BLaER1 (cell line): ENCODE measurements at regions not wholly inside any gene's neighbourhood (a gene's known extent, or its start where the extent isn't known, plus 50 kb on each side); places are given as distances from the start of the nearest gene placed in this dataset.

Experiments used
- H3K27ac ChIP-seq: shearing (Covaris generic); formaldehyde crosslinking; 2 replicates; pipeline ENCODE4 v1.8.1; 2022
- H3K27me3 ChIP-seq: shearing (Covaris generic); formaldehyde crosslinking; 2 replicates; pipeline ENCODE4 v1.8.1; 2022
- H3K36me3 ChIP-seq: shearing (Covaris generic); formaldehyde crosslinking; 2 replicates; pipeline ENCODE4 v1.8.1; 2022
- H3K4me1 ChIP-seq: shearing (Covaris generic); formaldehyde crosslinking; 2 replicates; pipeline ENCODE4 v1.8.1; 2022
- H3K4me2 ChIP-seq: shearing (Covaris generic); formaldehyde crosslinking; 2 replicates; pipeline ENCODE4 v1.8.1; 2022
- H3K4me3 ChIP-seq: shearing (Covaris generic); formaldehyde crosslinking; 2 replicates; pipeline ENCODE4 v1.8.1; 2022
- H3K9ac ChIP-seq: shearing (Covaris generic); formaldehyde crosslinking; 2 replicates; pipeline ENCODE4 v1.8.1; 2022
- H3K9me3 ChIP-seq: shearing (Covaris generic); formaldehyde crosslinking; 2 replicates; pipeline ENCODE4 v1.8.1; 2022
- H4K20me1 ChIP-seq: shearing (Covaris generic); formaldehyde crosslinking; 2 replicates; pipeline ENCODE4 v1.8.1; 2022
- Cebpa-rat ChIP-seq: shearing (Covaris generic); IDR thresholded peaks from 2 replicates; pipeline ENCODE4 v1.8.1; 2022

DNA sequence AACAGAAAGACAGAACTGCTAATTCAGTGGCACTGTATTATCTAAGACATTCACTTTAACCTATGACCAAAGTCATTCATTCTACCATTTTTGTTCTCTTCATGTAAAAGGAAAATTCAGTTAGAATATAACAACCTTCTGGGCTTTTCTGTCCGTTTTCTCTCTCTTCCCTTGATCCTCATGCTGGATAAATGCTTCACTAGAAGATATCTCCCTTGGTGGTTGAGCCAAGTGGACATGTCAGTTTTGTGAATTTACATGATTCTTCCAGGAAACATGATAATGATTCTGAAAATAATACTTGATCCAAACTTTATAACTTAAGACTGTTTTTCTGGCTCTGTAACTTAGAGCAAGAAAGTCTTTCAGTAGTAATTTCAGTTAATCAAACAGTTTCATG is 1012.2 kb downstream of the SQOR start:
- Histone ChIP-seq H3K4me3 (no peak overlapping the region), H3K27ac (no peak overlapping the region), H3K27me3 (no peaks in the 10 kb centered on the region), H3K4me2 (no peak overlapping the region), H4K20me1 (no peaks in the 10 kb centered on the region), H3K4me1 (no peaks in the 10 kb centered on the region), H3K9me3 (no peaks in the 10 kb centered on the region), H3K36me3 (no peaks in the 10 kb centered on the region), H3K9ac (no peak overlapping the region)
- no peak for TF ChIP-seq Cebpa-rat

DNA sequence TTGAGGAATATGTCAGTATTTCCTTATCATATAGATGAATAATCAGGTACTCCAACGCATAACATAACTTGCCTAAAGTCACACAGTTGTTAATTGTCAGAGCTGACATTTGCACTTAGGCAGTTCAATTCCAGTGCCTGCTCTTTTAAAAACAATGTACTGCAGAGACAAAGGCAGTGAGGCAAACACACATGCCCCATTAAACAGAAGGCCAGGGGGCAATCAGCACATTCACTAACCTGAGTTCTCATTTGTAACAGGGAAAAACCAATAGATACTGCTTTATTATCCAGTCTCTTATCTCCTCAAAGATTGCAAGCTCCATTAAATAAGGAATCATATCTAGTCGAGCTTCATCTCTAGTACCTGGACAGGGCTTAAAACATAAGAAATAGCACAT is 1017.4 kb downstream of the SQOR start:
- H3K9ac ChIP-seq: no peak overlapping the region
- TF ChIP-seq Cebpa-rat: no peak
- H3K4me3 ChIP-seq: no peak overlapping the region
- H3K36me3 ChIP-seq: no peaks in the 10 kb centered on the region
- no peaks in the 10 kb centered on the region for H3K27me3 ChIP-seq
- no peaks in the 10 kb centered on the region for H3K4me1 ChIP-seq
- no peaks in the 10 kb centered on the region for H4K20me1 ChIP-seq
- no peak overlapping the region for H3K4me2 ChIP-seq
- no peaks in the 10 kb centered on the region for H3K9me3 ChIP-seq
- no peak overlapping the region for H3K27ac ChIP-seq

DNA sequence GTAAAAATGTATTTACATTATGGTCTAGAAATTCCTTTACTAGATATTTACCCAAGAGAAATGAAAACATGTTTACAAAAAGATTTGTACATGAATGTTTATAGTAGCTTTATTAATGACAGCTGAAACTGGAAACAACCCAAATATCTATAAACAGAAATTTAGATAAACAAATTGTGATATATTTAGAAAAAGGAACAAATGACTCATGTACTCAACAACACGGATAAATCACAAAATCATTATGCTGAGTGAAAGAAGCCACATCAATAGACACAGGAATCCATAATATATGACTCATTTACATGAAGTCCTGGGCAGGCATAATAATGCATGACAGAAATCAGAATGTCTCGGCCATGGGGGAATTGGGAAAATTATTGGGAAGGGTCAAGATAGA is 1020.2 kb downstream of the SQOR start:
- Histone ChIP-seq H3K36me3 (no peaks in the 10 kb centered on the region), H3K27me3 (no peaks in the 10 kb centered on the region), H3K9me3 (no peaks in the 10 kb centered on the region), H4K20me1 (no peaks in the 10 kb centered on the region), H3K4me2 (no peak overlapping the region), H3K4me3 (no peak overlapping the region), H3K27ac (no peak overlapping the region), H3K4me1 (no peaks in the 10 kb centered on the region), H3K9ac (no peak overlapping the region)
- TF ChIP-seq Cebpa-rat: no peak

DNA sequence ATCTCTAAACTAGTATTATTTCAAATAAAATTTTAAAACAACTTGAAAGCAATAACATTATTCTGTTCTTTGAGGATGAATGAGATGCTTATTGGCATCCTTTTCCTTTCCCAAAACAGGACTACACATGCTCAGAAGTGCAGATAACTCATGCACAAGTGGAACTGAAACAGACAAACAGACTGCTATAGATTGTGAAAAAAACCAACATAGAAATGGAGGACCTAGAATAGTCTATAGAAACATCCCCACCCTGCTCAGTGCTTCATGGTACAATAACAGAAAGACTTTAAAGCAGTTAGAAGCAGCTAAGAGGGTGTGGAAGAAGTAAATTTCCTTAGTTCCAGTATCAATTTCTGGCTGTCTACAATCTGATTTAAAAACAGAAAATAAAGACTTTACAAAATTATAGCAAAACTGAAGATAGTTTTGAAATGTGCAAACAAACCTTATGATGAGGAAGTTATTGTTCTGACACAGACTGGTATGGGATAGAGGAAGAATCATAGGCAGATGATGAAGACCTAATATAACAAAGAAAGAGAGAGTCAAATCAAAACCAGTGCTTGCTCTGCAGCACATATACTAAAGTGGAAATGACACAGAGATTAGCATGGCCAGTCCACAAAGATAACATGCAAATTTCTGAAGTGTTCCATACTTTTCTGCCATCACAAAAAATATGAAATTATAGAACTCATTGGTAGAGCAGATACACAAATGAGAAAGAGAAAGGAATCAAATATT is 1025.4 kb downstream of the SQOR start:
- Histone ChIP-seq H3K9me3 (no peaks in the 10 kb centered on the region), H3K36me3 (no peaks in the 10 kb centered on the region), H3K9ac (no peak overlapping the region), H4K20me1 (no peaks in the 10 kb centered on the region), H3K4me1 (no peaks in the 10 kb centered on the region), H3K27me3 (no peaks in the 10 kb centered on the region), H3K4me3 (no peak overlapping the region), H3K27ac (no peak overlapping the region), H3K4me2 (no peak overlapping the region)
- no peak for TF ChIP-seq Cebpa-rat

GRCh38 chr15:46670258-46670657 is 1035.4 kb downstream of the SQOR start:
- Histone ChIP-seq H3K4me1 (no peaks in the 10 kb centered on the region), H3K36me3 (no peaks in the 10 kb centered on the region), H3K9ac (no peak overlapping the region), H3K4me3 (no peak overlapping the region), H3K9me3 (no peaks in the 10 kb centered on the region), H3K4me2 (no peak overlapping the region), H4K20me1 (no peaks in the 10 kb centered on the region), H3K27me3 (no peaks in the 10 kb centered on the region), H3K27ac (no peak overlapping the region)
- no peak for TF ChIP-seq Cebpa-rat

GRCh38 chr15:46671336-46671735 is 1036.5 kb downstream of the SQOR start:
- H4K20me1 ChIP-seq: no peaks in the 10 kb centered on the region
- no peaks in the 10 kb centered on the region for H3K27me3 ChIP-seq
- no peak overlapping the region for H3K9ac ChIP-seq
- H3K4me3 ChIP-seq: no peak overlapping the region
- no peaks in the 10 kb centered on the region for H3K4me1 ChIP-seq
- H3K4me2 ChIP-seq: no peak overlapping the region
- no peaks in the 10 kb centered on the region for H3K36me3 ChIP-seq
- H3K27ac ChIP-seq: no peak overlapping the region
- no peaks in the 10 kb centered on the region for H3K9me3 ChIP-seq
- TF ChIP-seq Cebpa-rat: no peak

GRCh38 chr15:46672041-46672440 is 1037.2 kb downstream of the SQOR start:
- Histone ChIP-seq H3K4me2 (no peak overlapping the region), H3K4me3 (no peak overlapping the region), H3K9ac (no peak overlapping the region), H4K20me1 (no peaks in the 10 kb centered on the region), H3K9me3 (no peaks in the 10 kb centered on the region), H3K27ac (no peak overlapping the region), H3K27me3 (no peaks in the 10 kb centered on the region), H3K4me1 (no peaks in the 10 kb centered on the region), H3K36me3 (no peaks in the 10 kb centered on the region)
- TF ChIP-seq Cebpa-rat: no peak

DNA sequence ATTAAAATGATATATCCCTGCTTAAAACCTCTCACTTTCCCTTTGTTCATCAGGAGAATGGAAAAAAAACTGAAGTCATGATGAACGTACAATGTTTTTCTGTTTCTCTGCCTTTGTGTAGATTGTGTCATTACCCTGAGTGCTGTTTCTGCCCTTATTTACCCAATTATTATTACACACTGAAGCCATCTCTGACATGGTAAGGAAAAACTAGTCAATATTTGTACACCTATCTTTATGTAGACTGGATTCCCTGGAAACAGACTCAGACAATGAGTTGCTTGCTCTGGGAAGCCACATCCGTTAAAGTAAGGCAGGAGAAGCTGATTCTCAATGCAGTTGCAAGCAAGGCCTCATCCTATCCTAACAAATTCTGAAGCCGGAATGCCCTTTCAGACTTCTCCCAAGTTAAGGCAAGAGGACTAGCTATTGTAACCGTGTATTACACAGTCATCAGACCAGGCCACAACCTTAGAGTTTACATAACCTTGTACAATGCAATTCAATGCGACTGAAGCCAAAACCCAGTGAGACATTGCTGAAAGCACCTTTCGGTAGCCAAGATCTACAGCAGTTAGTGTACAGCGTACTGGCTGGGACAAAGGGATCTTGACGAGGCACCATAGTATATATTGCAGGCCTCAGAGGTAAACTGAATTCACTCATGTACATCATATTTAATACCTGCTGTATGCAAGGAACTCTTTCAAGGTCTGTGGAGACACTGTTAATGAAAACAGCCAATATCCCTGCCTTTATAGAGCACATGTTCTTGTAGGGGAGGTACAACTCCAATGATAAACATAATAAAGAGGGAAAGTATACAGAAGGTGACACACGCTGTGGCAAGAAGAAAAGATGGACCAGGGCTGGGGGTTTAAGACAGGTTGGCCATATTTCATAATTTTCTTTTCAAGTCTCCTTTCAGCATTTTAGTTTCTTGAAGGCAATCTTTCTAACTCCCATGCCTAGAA is 1040.8 kb upstream of the SEMA6D start:
- no peak overlapping the region for H3K4me3 ChIP-seq
- no peak overlapping the region for H3K27ac ChIP-seq
- no peak overlapping the region for H3K9ac ChIP-seq
- TF ChIP-seq Cebpa-rat: no peak
- no peaks in the 10 kb centered on the region for H4K20me1 ChIP-seq
- no peaks in the 10 kb centered on the region for H3K27me3 ChIP-seq
- no peaks in the 10 kb centered on the region for H3K4me1 ChIP-seq
- H3K9me3 ChIP-seq: no peaks in the 10 kb centered on the region
- H3K36me3 ChIP-seq: no peaks in the 10 kb centered on the region
- H3K4me2 ChIP-seq: no peak overlapping the region

- H3K9ac ChIP-seq: no peak overlapping the region
- H3K9me3 ChIP-seq: no peaks in the 10 kb centered on the region
- no peak overlapping the region for H3K4me2 ChIP-seq
- H3K27me3 ChIP-seq: no peaks in the 10 kb centered on the region
- no peak overlapping the region for H3K4me3 ChIP-seq
- H3K36me3 ChIP-seq: no peaks in the 10 kb centered on the region
- H4K20me1 ChIP-seq: no peaks in the 10 kb centered on the region
- no peak for TF ChIP-seq Cebpa-rat
- no peaks in the 10 kb centered on the region for H3K4me1 ChIP-seq
- H3K27ac ChIP-seq: no peak overlapping the region
These were observed 1039.8 kb upstream of the SEMA6D start for GRCh38 chr15:46677491-46677890.

DNA sequence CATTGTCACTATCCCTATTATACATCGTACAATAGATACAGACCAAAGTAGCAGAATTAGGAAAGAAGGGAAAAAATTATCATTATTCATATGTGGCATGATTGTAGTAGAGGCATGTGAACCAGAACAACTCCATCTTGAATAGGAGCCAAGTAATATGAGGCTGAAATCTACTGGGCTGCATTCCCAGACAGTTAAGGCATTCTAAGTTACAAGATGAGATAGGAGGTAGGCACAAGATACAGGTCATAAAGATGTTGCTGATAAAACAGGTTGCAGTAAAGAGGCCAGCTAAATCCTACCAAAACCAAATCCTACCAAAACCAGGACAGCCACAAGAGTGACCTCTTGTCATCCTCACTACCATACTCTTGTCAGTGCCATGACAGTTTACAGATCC is 1035.4 kb upstream of the SEMA6D start:
- Histone ChIP-seq H3K4me3 (no peak overlapping the region), H4K20me1 (no peaks in the 10 kb centered on the region), H3K36me3 (no peaks in the 10 kb centered on the region), H3K27me3 (no peaks in the 10 kb centered on the region), H3K4me1 (no peaks in the 10 kb centered on the region), H3K9me3 (no peaks in the 10 kb centered on the region), H3K27ac (no peak overlapping the region), H3K9ac (no peak overlapping the region), H3K4me2 (no peak overlapping the region)
- TF ChIP-seq Cebpa-rat: no peak
